Neural cell (in vitro differentiated cells): ENCODE measurements at regions not wholly inside any gene's neighbourhood (a gene's known extent, or its start where the extent isn't known, plus 50 kb on each side); places are given as distances from the start of the nearest gene placed in this dataset.

Source experiments
- H2AFZ ChIP-seq: fragments of 200-600, 300-800 bp; sonication (generic), shearing (Covaris generic); 2 replicates; pipeline ENCODE4 v1.6.0; 2014; ENCODE audit warnings: low read depth, mild to moderate bottlenecking, antibody characterized with exemption, low read length, moderate library complexity
- H3F3A ChIP-seq: fragments of 200-600 bp; shearing (Covaris generic); 2 replicates; pipeline ENCODE4 v1.6.1; 2016; ENCODE audit warnings: mild to moderate bottlenecking, moderate library complexity, mixed read lengths, antibody characterized with exemption, low read length; ENCODE audit not compliant: insufficient read depth, poor library complexity, severe bottlenecking
- H3K27ac ChIP-seq: fragments of 200-600, 300-800 bp; sonication (generic), shearing (Covaris generic); 2 replicates; pipeline ENCODE4 v1.5.1; 2014; ENCODE audit warnings: mild to moderate bottlenecking, low read length, moderate library complexity
- H3K27me3 ChIP-seq: fragments of 300-800, 200-600 bp; sonication (generic), shearing (Covaris generic); 2 replicates; pipeline ENCODE4 v1.6.0; 2014; ENCODE audit warnings: mild to moderate bottlenecking, low read depth, low read length, moderate library complexity; ENCODE audit not compliant: insufficient read depth
- H3K36me3 ChIP-seq: fragments of 300-800, 200-600 bp; sonication (generic), shearing (Covaris generic); 2 replicates; pipeline ENCODE4 v1.5.1; 2014; ENCODE audit warnings: mild to moderate bottlenecking, antibody characterized with exemption, low read length, moderate library complexity; ENCODE audit not compliant: insufficient read depth
- H3K4me2 ChIP-seq: fragments of 300-800, 200-600 bp; sonication (generic), shearing (Covaris generic); 2 replicates; pipeline ENCODE4 v1.6.0; 2014; ENCODE audit warnings: mild to moderate bottlenecking, low read length
- H3K4me3 ChIP-seq: fragments of 300-800, 200-600 bp; sonication (generic), shearing (Covaris generic); 2 replicates; pipeline ENCODE4 v1.5.1; 2014; ENCODE audit warnings: mild to moderate bottlenecking, low read length, moderate library complexity
- H3K79me2 ChIP-seq: fragments of 200-600 bp; shearing (Covaris generic); replicated peaks from 2 replicates; pipeline ENCODE4 v1.6.0; 2014; ENCODE audit warnings: mild to moderate bottlenecking, low read length, moderate library complexity; ENCODE audit not compliant: insufficient read depth
- H3K9ac ChIP-seq: fragments of 300-800, 200-600 bp; sonication (generic), shearing (Covaris generic); 2 replicates; pipeline ENCODE4 v1.6.1; 2016; ENCODE audit warnings: mild to moderate bottlenecking, low read length, mixed read lengths
- H3K9me2 ChIP-seq: fragments of 200-600 bp; shearing (Covaris generic); 2 replicates; pipeline ENCODE4 v1.6.1; 2016; ENCODE audit warnings: mild to moderate bottlenecking, low read length, mixed read lengths; ENCODE audit not compliant: insufficient read depth
- H3K9me3 ChIP-seq: fragments of 200-600, 300-800 bp; sonication (generic), shearing (Covaris generic); 2 replicates; pipeline ENCODE4 v1.6.1; 2016; ENCODE audit warnings: mild to moderate bottlenecking, mixed run types, low read length, moderate library complexity, mixed read lengths
- H4K20me1 ChIP-seq: fragments of 200-600 bp; shearing (Covaris generic); 2 replicates; pipeline ENCODE4 v1.6.1; 2016; ENCODE audit warnings: mild to moderate bottlenecking, mixed run types; ENCODE audit not compliant: insufficient read depth
- CTCF ChIP-seq: fragments of 450-650 bp; IDR thresholded peaks from 2 replicates; pipeline ENCODE4 v1.5.1; 2014; ENCODE audit warnings: antibody characterized with exemption, mild to moderate bottlenecking, moderate library complexity; ENCODE audit not compliant: poor library complexity, severe bottlenecking
- EP300 ChIP-seq: fragments of 450-650 bp; conservative IDR thresholded peaks from 2 replicates; pipeline ENCODE4 v1.6.1; 2014; ENCODE audit warnings: antibody characterized with exemption, mild to moderate bottlenecking, moderate library complexity; ENCODE audit not compliant: poor library complexity, severe bottlenecking
- EZH2 ChIP-seq: fragments of 200-600, 300-800 bp; shearing (Covaris generic), sonication (generic); IDR thresholded peaks from 2 replicates; pipeline ENCODE4 v1.6.1; 2014; ENCODE audit warnings: antibody characterized with exemption, low read length, borderline replicate concordance, mild to moderate bottlenecking; ENCODE audit not compliant: insufficient read depth, poor library complexity, severe bottlenecking
- MXI1 ChIP-seq: fragments of 450-650 bp; conservative IDR thresholded peaks from 2 replicates; pipeline ENCODE4 v1.6.1; 2014; ENCODE audit warnings: antibody characterized with exemption, mild to moderate bottlenecking; ENCODE audit not compliant: poor library complexity, severe bottlenecking
- POLR2AphosphoS5 ChIP-seq: IDR thresholded peaks from 2 replicates; pipeline ENCODE4 v1.6.1; 2012
- RAD21 ChIP-seq: fragments of 450-650 bp; conservative IDR thresholded peaks from 2 replicates; pipeline ENCODE4 v1.6.1; 2014; ENCODE audit warnings: antibody characterized with exemption, mild to moderate bottlenecking, moderate library complexity
- REST ChIP-seq: IDR thresholded peaks from 2 replicates; pipeline ENCODE4 v1.6.1; 2012; ENCODE audit warnings: borderline replicate concordance
- SMC3 ChIP-seq: fragments of 450-650 bp; conservative IDR thresholded peaks from 2 replicates; pipeline ENCODE4 v1.6.1; 2014; ENCODE audit warnings: antibody characterized with exemption, mild to moderate bottlenecking, moderate library complexity; ENCODE audit not compliant: poor library complexity
- TAF1 ChIP-seq: IDR thresholded peaks from 2 replicates; pipeline ENCODE4 v1.6.1; 2012; ENCODE audit warnings: low read depth

- Histone ChIP-seq H3K4me3 (no peak overlapping the region), H3K27ac (no peak overlapping the region), H3K9me3 (no peaks in the 10 kb centered on the region), H3K9me2 (no peaks in the 10 kb centered on the region), H3K36me3 (no peaks in the 10 kb centered on the region), H4K20me1 (no peaks in the 10 kb centered on the region), H3K9ac (no peak overlapping the region), H2AFZ (no peak overlapping the region), H3F3A (no peaks in the 10 kb centered on the region), H3K4me2 (no peak overlapping the region), H3K79me2 (no peaks in the 10 kb centered on the region), H3K27me3 (no peaks in the 10 kb centered on the region)
- TF ChIP-seq MXI1: no peak
Observed at GRCh38 chr1:240706150-240706935, 94.4 kb upstream of the GREM2 start.

- no peak overlapping the region for H3K9ac ChIP-seq
- no peaks in the 10 kb centered on the region for H3K9me2 ChIP-seq
- no peaks in the 10 kb centered on the region for H3K79me2 ChIP-seq
- no peak overlapping the region for H3K4me2 ChIP-seq
- no peaks in the 10 kb centered on the region for H3K36me3 ChIP-seq
- H3K4me3 ChIP-seq: no peak overlapping the region
- no peak overlapping the region for H3K27ac ChIP-seq
- TF ChIP-seq CTCF: no peak
- TF ChIP-seq EZH2: no peak
- no peak for TF ChIP-seq RAD21
- no peak for TF ChIP-seq MXI1
- no peak for TF ChIP-seq SMC3
- no peak for TF ChIP-seq TAF1
- no peak for TF ChIP-seq EP300
- TF ChIP-seq REST: no peak
- no peak for TF ChIP-seq POLR2AphosphoS5
- H3K9me3 ChIP-seq: no peaks in the 10 kb centered on the region
- H2AFZ ChIP-seq: no peak overlapping the region
- no peaks in the 10 kb centered on the region for H3K27me3 ChIP-seq
- H4K20me1 ChIP-seq: no peaks in the 10 kb centered on the region
- H3F3A ChIP-seq: no peaks in the 10 kb centered on the region
Observed at GRCh38 chr1:240705579-240705978, 93.6 kb upstream of the GREM2 start.
